HEK293 (cell line): ENCODE measurements at regions not wholly inside any gene's neighbourhood (a gene's known extent, or its start where the extent isn't known, plus 50 kb on each side); places are given as distances from the start of the nearest gene placed in this dataset.

Experiments
- EGR2 ChIP-seq: fragments of 450-650 bp; formaldehyde crosslinking; IDR thresholded peaks from 2 replicates; pipeline ENCODE4 v1.5.1; 2016; ENCODE audit warnings: low read depth, missing biosample characterization, missing genetic modification characterization
- GLIS2 ChIP-seq: fragments of 450-650 bp; formaldehyde crosslinking; IDR thresholded peaks from 2 replicates; pipeline ENCODE4 v1.5.1; 2016; ENCODE audit warnings: missing biosample characterization, missing genetic modification characterization
- HOXC10 ChIP-seq: sonication (generic); formaldehyde crosslinking; IDR thresholded peaks from 2 replicates; pipeline ENCODE4 v1.8.1; 2023; ENCODE audit warnings: mild to moderate bottlenecking, missing genetic modification reagents
- KLF8 ChIP-seq: fragments of 450-650 bp; formaldehyde crosslinking; IDR thresholded peaks from 2 replicates; pipeline ENCODE4 v1.5.1; 2016; ENCODE audit warnings: missing biosample characterization, missing genetic modification characterization
- MYNN ChIP-seq: fragments of 450-650 bp; formaldehyde crosslinking; IDR thresholded peaks from 2 replicates; pipeline ENCODE4 v1.5.1; 2016; ENCODE audit warnings: missing biosample characterization, missing genetic modification characterization, borderline replicate concordance
- SALL2 ChIP-seq: fragments of 450-650 bp; formaldehyde crosslinking; IDR thresholded peaks from 2 replicates; pipeline ENCODE4 v1.5.0; 2017; ENCODE audit warnings: missing biosample characterization, mild to moderate bottlenecking, missing genetic modification characterization, borderline replicate concordance
- SP7 ChIP-seq: fragments of 450-650 bp; formaldehyde crosslinking; IDR thresholded peaks from 2 replicates; pipeline ENCODE4 v1.5.1; 2016; ENCODE audit warnings: missing biosample characterization, missing genetic modification characterization
- YY2 ChIP-seq: fragments of 450-650 bp; formaldehyde crosslinking; IDR thresholded peaks from 2 replicates; pipeline ENCODE4 v1.5.1; 2016; ENCODE audit warnings: missing biosample characterization, missing genetic modification characterization
- ZBTB20 ChIP-seq: fragments of 450-650 bp; formaldehyde crosslinking; IDR thresholded peaks from 2 replicates; pipeline ENCODE4 v1.5.1; 2016; ENCODE audit warnings: missing biosample characterization, missing genetic modification characterization
- ZBTB7A ChIP-seq: fragments of 450-650 bp; formaldehyde crosslinking; IDR thresholded peaks from 2 replicates; pipeline ENCODE4 v1.5.1; 2016; ENCODE audit warnings: low read depth, missing biosample characterization, missing genetic modification characterization
- ZFP37 ChIP-seq: fragments of 450-650 bp; formaldehyde crosslinking; IDR thresholded peaks from 2 replicates; pipeline ENCODE4 v1.5.1; 2016; ENCODE audit warnings: missing biosample characterization, missing genetic modification characterization
- ZIC2 ChIP-seq: fragments of 450-650 bp; formaldehyde crosslinking; IDR thresholded peaks from 2 replicates; pipeline ENCODE4 v1.5.1; 2016; ENCODE audit warnings: missing biosample characterization, missing genetic modification characterization
- ZNF175 ChIP-seq: fragments of 450-650 bp; formaldehyde crosslinking; IDR thresholded peaks from 2 replicates; pipeline ENCODE4 v1.5.1; 2016; ENCODE audit warnings: missing biosample characterization, missing genetic modification characterization
- ZNF214 ChIP-seq: fragments of 450-650 bp; formaldehyde crosslinking; IDR thresholded peaks from 2 replicates; pipeline ENCODE4 v1.5.1; 2017; ENCODE audit warnings: missing biosample characterization, mild to moderate bottlenecking, missing genetic modification characterization, borderline replicate concordance
- ZNF341 ChIP-seq: fragments of 450-650 bp; formaldehyde crosslinking; IDR thresholded peaks from 2 replicates; pipeline ENCODE4; 2016; ENCODE audit warnings: low read depth, missing biosample characterization, missing genetic modification characterization
- ZNF37A ChIP-seq: fragments of 450-650 bp; IDR thresholded peaks from 2 replicates; pipeline ENCODE4 v1.5.1; 2018; ENCODE audit warnings: missing biosample characterization, missing genetic modification characterization
- ZNF391 ChIP-seq: fragments of 450-650 bp; formaldehyde crosslinking; IDR thresholded peaks from 2 replicates; pipeline ENCODE4 v1.5.1; 2016; ENCODE audit warnings: low read depth, missing biosample characterization, missing genetic modification characterization, borderline replicate concordance
- ZNF48 ChIP-seq: fragments of 450-650 bp; formaldehyde crosslinking; IDR thresholded peaks from 2 replicates; pipeline ENCODE4 v1.5.1; 2016; ENCODE audit warnings: missing biosample characterization, missing genetic modification characterization
- ZNF658 ChIP-seq: fragments of 450-650 bp; formaldehyde crosslinking; IDR thresholded peaks from 2 replicates; pipeline ENCODE4; 2016; ENCODE audit warnings: missing biosample characterization, missing genetic modification characterization
- ZNF664 ChIP-seq: fragments of 450-650 bp; formaldehyde crosslinking; IDR thresholded peaks from 2 replicates; pipeline ENCODE4 v1.5.1; 2016; ENCODE audit warnings: missing biosample characterization, missing genetic modification characterization
- TF ChIP-seq, protein P1 (sequence below): fragments of 450-650 bp; formaldehyde crosslinking; conservative IDR thresholded peaks from 2 replicates; pipeline ENCODE4 v1.5.1; 2016; ENCODE audit warnings: low read depth, missing biosample characterization, missing genetic modification characterization
- TF ChIP-seq, protein P2 (sequence below): fragments of 450-650 bp; formaldehyde crosslinking; IDR thresholded peaks from 2 replicates; pipeline ENCODE4 v1.5.1; 2016; ENCODE audit warnings: missing biosample characterization, missing genetic modification characterization
- TF ChIP-seq, protein P3 (sequence below): fragments of 450-650 bp; IDR thresholded peaks from 2 replicates; pipeline ENCODE4 v1.5.1; 2018; ENCODE audit warnings: missing biosample characterization, missing genetic modification characterization
- TF ChIP-seq, protein P4 (sequence below): fragments of 450-650 bp; formaldehyde crosslinking; IDR thresholded peaks from 2 replicates; pipeline ENCODE4 v1.5.1; 2016; ENCODE audit warnings: missing biosample characterization, missing genetic modification characterization
- TF ChIP-seq, protein P5 (sequence below): fragments of 450-650 bp; formaldehyde crosslinking; IDR thresholded peaks from 2 replicates; pipeline ENCODE4 v1.5.1; 2017; ENCODE audit warnings: missing biosample characterization, missing genetic modification characterization
- TF ChIP-seq, protein P6 (sequence below): fragments of 450-650 bp; formaldehyde crosslinking; IDR thresholded peaks from 2 replicates; pipeline ENCODE4 v1.5.1; 2016; ENCODE audit warnings: missing biosample characterization, missing genetic modification characterization
- TF ChIP-seq, protein P7 (sequence below): fragments of 450-650 bp; formaldehyde crosslinking; IDR thresholded peaks from 2 replicates; pipeline ENCODE4 v1.5.1; 2016; ENCODE audit warnings: missing biosample characterization, missing genetic modification characterization

DNA sequence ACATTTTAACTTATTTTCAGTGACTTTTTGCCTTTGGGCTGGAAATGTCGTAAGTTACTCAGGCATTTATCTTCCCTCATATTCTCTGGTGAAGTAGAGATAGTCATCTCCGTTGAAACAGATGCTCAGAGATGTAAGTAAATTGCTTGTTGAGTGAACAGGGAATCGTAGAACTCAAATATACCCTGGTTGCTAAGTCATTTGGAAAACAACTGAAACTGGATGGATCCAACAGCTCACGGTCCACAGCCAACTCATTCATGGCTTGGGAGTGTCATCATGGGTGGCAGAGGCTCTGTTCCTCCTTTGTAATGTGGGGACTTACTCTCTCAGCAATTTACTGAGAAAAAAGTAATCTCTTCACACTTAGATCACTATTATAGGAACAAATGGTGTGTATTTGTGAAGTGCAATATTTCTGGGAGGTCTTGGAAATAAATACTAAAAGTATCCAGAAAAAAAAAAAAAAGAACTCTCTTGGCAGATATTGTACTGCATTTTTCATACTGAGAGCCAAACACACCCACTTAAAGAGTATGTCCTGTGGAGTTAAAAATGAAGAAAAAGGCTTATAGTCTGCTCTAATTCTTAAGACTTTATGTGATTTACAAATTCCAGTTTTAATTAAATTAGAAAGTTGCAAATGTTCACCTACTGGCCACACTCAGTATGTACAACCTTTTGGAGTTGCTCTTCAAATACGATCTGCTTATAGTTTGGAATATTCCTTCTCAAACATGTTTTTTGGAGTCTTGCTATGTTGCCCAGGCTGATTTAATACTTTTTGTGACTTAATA lies 107.4 kb downstream of the LEPR start (continued):
- TF ChIP-seq, protein P1, sequence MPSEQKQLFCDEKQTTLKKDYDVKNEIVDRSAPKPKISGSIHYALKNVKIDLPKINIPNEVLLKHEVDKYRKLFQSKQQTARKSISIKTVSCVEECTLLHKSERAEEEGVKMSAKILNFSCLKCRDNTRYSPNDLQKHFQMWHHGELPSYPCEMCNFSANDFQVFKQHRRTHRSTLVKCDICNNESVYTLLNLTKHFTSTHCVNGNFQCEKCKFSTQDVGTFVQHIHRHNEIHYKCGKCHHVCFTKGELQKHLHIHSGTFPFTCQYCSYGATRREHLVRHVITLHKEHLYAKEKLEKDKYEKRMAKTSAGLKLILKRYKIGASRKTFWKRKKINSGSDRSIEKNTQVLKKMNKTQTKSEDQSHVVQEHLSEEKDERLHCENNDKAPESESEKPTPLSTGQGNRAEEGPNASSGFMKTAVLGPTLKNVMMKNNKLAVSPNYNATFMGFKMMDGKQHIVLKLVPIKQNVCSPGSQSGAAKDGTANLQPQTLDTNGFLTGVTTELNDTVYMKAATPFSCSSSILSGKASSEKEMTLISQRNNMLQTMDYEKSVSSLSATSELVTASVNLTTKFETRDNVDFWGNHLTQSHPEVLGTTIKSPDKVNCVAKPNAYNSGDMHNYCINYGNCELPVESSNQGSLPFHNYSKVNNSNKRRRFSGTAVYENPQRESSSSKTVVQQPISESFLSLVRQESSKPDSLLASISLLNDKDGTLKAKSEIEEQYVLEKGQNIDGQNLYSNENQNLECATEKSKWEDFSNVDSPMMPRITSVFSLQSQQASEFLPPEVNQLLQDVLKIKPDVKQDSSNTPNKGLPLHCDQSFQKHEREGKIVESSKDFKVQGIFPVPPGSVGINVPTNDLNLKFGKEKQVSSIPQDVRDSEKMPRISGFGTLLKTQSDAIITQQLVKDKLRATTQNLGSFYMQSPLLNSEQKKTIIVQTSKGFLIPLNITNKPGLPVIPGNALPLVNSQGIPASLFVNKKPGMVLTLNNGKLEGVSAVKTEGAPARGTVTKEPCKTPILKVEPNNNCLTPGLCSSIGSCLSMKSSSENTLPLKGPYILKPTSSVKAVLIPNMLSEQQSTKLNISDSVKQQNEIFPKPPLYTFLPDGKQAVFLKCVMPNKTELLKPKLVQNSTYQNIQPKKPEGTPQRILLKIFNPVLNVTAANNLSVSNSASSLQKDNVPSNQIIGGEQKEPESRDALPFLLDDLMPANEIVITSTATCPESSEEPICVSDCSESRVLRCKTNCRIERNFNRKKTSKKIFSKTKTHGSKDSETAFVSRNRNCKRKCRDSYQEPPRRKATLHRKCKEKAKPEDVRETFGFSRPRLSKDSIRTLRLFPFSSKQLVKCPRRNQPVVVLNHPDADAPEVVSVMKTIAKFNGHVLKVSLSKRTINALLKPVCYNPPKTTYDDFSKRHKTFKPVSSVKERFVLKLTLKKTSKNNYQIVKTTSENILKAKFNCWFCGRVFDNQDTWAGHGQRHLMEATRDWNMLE (tag by site-specific recombination): no peak
- TF ChIP-seq ZFP37: no peak
- no peak for TF ChIP-seq MYNN
- no peak for TF ChIP-seq YY2 (tag by site-specific recombination)
- no peak for TF ChIP-seq ZNF341 (tag by site-specific recombination)
- TF ChIP-seq, protein P2, sequence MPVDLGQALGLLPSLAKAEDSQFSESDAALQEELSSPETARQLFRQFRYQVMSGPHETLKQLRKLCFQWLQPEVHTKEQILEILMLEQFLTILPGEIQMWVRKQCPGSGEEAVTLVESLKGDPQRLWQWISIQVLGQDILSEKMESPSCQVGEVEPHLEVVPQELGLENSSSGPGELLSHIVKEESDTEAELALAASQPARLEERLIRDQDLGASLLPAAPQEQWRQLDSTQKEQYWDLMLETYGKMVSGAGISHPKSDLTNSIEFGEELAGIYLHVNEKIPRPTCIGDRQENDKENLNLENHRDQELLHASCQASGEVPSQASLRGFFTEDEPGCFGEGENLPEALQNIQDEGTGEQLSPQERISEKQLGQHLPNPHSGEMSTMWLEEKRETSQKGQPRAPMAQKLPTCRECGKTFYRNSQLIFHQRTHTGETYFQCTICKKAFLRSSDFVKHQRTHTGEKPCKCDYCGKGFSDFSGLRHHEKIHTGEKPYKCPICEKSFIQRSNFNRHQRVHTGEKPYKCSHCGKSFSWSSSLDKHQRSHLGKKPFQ (tag by site-specific recombination): no peak
- TF ChIP-seq ZIC2 (tag by site-specific recombination): no peak
- TF ChIP-seq SALL2 (tag by site-specific recombination): no peak
- TF ChIP-seq, protein P3, sequence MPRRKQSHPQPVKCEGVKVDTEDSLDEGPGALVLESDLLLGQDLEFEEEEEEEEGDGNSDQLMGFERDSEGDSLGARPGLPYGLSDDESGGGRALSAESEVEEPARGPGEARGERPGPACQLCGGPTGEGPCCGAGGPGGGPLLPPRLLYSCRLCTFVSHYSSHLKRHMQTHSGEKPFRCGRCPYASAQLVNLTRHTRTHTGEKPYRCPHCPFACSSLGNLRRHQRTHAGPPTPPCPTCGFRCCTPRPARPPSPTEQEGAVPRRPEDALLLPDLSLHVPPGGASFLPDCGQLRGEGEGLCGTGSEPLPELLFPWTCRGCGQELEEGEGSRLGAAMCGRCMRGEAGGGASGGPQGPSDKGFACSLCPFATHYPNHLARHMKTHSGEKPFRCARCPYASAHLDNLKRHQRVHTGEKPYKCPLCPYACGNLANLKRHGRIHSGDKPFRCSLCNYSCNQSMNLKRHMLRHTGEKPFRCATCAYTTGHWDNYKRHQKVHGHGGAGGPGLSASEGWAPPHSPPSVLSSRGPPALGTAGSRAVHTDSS (tag by site-specific recombination): no peak
- no peak for TF ChIP-seq ZNF214
- TF ChIP-seq, protein P4, sequence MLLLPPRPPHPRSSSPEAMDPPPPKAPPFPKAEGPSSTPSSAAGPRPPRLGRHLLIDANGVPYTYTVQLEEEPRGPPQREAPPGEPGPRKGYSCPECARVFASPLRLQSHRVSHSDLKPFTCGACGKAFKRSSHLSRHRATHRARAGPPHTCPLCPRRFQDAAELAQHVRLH (tag by site-specific recombination): 0 out of 2 replicates have a peak, but pooled peaks have one; percentile 11
- TF ChIP-seq ZBTB20 (tag by site-specific recombination): 0 out of 2 replicates have a peak, but pooled peaks have one; percentile 12
- no peak for TF ChIP-seq ZNF48 (tag by site-specific recombination)
- TF ChIP-seq, protein P5, sequence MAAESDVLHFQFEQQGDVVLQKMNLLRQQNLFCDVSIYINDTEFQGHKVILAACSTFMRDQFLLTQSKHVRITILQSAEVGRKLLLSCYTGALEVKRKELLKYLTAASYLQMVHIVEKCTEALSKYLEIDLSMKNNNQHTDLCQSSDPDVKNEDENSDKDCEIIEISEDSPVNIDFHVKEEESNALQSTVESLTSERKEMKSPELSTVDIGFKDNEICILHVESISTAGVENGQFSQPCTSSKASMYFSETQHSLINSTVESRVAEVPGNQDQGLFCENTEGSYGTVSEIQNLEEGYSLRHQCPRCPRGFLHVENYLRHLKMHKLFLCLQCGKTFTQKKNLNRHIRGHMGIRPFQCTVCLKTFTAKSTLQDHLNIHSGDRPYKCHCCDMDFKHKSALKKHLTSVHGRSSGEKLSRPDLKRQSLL: no peak
- TF ChIP-seq ZNF37A: no peak
- TF ChIP-seq HOXC10 (CRISPR knock-in tag): no peak
- 0 out of 2 replicates have a peak, but pooled peaks have one; percentile 41 for TF ChIP-seq ZNF664
- TF ChIP-seq, protein P6, sequence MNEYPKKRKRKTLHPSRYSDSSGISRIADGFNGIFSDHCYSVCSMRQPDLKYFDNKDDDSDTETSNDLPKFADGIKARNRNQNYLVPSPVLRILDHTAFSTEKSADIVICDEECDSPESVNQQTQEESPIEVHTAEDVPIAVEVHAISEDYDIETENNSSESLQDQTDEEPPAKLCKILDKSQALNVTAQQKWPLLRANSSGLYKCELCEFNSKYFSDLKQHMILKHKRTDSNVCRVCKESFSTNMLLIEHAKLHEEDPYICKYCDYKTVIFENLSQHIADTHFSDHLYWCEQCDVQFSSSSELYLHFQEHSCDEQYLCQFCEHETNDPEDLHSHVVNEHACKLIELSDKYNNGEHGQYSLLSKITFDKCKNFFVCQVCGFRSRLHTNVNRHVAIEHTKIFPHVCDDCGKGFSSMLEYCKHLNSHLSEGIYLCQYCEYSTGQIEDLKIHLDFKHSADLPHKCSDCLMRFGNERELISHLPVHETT (tag by site-specific recombination): no peak
- no peak for TF ChIP-seq GLIS2
- TF ChIP-seq ZNF175 (tag by site-specific recombination): no peak
- TF ChIP-seq SP7 (tag by site-specific recombination): no peak
- TF ChIP-seq, protein P7, sequence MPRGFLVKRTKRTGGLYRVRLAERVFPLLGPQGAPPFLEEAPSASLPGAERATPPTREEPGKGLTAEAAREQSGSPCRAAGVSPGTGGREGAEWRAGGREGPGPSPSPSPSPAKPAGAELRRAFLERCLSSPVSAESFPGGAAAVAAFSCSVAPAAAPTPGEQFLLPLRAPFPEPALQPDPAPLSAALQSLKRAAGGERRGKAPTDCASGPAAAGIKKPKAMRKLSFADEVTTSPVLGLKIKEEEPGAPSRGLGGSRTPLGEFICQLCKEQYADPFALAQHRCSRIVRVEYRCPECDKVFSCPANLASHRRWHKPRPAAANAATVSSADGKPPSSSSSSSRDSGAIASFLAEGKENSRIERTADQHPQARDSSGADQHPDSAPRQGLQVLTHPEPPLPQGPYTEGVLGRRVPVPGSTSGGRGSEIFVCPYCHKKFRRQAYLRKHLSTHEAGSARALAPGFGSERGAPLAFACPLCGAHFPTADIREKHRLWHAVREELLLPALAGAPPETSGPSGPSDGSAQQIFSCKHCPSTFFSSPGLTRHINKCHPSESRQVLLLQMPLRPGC (tag by site-specific recombination): no peak
- no peak for TF ChIP-seq EGR2 (tag by site-specific recombination)
- TF ChIP-seq ZNF658 (tag by site-specific recombination): no peak
- no peak for TF ChIP-seq ZNF391
- TF ChIP-seq ZBTB7A (tag by site-specific recombination): no peak
- TF ChIP-seq KLF8 (tag by site-specific recombination): no peak
